GM21390 (cell line): ENCODE measurements at regions not wholly inside any gene's neighbourhood (a gene's known extent, or its start where the extent isn't known, plus 50 kb on each side); places are given as distances from the start of the nearest gene placed in this dataset.
"Not testable (repeated sequence)": the region's sequence is repeated elsewhere in the genome, so short reads cannot be mapped to it uniquely, and the experiment has no call there.

Experiments used
- ATAC-seq: cut with Tn5 transposase; IDR thresholded peaks from one replicate; pipeline ENCODE4 v1.9.1; 2021; ENCODE audit not compliant: unreplicated experiment

DNA sequence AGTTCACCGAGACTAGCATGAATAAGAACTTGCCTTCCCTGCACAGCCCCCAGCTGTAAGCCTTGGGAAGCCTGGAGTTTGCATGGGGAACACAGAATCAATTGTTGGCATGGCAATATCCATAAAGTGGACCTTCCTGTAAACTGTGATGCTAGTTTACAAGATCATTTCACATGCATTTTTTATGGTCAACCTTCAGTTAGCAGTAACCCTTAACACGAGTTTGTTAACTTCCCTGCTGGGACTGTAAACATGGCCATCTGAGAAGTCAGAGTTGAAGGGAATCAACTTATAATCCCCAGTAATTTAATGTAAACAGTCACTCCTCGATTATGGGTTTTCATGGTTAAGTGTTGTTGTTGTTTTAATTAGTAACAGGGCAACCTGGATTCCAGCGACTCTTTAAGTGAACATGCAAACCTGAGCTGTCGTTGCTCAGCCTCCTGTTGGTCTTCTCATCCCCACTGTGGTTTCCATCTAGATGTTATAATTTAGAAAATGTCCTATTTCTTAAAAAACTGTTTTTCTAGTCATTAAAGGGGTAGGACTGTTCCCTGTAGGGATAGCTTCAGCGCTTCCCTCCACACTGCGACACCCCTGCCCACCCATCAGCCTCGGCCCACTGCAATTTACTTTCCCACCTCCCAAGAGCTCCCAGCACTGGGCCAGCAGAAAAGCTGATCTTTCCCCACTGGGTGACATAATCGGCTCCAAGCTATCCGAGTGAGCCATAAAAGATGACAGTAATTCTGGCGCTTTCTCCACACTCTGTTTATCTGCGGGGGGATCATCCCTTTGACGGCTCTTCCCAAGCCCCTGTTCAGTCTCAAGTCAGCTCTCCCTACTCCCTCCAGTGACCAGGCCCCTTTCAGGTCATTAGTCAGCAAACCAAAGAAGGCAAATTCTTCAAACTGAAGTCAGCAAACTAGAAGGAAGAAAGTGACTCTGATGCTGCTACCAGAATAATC is 107.6 kb upstream of the IPO9 start:
- no peak for ATAC-seq

DNA sequence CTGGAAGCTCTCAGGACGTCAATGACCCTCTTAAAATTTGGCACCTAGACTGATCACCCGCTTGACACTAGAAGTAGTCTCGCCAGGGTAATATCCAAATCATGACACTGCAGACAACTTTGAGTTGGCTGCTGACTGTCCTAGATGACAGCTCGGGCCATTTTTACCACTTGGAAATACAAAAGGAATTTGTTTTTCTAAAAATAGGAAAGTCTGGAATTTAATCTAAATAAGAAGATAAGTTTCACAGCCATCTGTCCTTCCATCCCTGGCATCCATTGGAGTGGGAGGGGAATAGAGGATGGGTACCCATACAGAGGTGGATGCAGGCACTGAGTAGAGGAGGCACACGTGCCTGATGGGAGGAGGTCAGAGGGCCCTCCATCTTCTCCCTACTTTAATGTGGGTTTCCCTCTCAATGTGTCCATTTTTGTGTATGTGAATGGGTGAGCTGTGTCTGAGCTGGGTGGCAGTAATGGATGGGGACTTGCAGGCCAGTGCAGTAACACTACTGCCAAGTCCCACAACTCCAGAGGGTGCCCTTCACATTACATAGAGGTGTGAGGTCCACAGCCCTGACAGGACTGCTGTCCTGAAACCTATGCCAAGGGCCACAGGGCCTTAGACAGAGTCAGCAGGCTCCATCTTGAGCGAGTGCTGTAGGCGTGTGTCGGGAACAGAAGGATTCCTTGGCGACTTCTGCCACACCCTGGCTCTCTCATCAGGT is 104.8 kb upstream of the IPO9 start:
- ATAC-seq: no peak

DNA sequence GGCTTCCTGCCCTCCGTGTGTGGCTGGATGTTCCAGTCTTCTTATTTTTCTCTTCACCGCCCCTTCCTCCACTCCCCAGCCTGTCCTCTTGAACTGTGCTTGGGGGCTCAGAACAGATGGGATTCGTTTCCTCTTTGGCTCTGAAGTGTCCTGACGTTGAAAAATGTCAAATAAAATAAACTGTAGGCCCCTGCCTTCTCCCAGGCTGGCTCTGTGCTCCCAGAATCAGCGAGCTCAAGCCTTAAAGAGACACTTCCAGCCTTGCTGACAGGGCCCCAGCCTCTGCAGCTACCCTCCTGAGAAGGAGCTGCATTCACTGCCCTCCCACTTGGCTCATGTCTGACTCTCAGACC is 104.2 kb upstream of the IPO9 start:
- ATAC-seq: no peak

DNA sequence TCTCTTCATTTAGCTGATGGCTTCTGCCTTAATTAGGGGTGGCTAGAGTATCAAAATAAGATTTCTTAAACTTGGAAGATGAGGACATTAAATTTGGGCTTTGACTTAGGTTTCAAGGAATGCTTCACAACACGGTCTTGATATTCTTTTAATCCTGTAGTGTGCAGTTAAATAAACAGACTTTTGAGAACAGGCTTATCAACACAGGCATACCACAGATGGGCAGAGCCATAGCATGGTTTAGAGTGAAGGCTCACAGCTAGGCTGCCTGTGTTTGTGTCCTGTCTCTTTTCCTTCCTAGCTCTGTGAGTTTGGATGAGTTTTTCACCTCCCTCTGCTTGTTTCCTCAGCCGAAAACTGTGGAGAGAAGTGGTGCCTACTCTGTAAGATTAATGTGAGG is 102.3 kb upstream of the IPO9 start:
- no peak for ATAC-seq

- ATAC-seq: no peak
These were observed 100.2 kb upstream of the IPO9 start for GRCh38 chr1:201728731-201729130.

- no peak for ATAC-seq
These were observed 98.9 kb upstream of the IPO9 start for GRCh38 chr1:201729973-201730608.

GRCh38 chr1:201730611-201731010 is 98.3 kb upstream of the IPO9 start:
- ATAC-seq: no peak

DNA sequence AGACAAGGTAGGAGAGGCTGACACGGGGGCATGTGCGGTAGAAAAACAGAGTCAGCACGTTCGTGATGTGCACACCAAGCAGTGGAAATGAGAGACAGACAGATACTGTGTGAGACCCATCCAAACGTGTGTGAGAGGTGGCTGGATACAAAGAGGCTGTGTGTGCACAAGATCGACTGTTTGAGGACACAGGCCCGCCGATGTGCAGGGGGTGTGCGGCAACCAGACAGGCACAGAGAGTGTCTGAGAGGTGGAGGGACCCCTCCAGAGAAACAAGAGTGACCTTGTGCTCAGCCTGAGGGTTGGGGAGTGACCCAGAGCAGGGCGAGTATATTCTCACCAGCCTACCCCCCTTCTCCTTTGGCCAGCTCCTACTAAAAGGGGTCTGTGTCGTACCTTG is 97.8 kb upstream of the IPO9 start:
- ATAC-seq: no peak

DNA sequence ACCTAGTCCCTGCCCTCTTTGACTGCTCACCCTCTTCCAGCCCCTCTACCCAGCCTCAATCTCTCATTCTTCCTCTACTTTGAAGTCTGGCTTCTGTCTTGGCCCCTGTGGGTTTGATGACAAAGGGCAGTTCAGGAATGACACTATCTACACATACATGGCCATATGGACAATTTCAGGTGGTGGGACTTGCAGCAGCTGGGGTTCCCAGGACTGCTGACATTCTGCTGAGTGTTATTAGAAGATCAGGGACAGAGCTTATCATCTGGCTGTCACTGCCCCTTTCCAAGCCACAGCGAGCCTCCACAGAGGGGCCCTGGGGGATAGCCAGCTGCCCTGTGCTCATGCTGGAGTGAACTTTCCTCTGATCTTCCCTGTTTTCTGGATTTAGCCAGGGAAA is 97.4 kb upstream of the IPO9 start:
- ATAC-seq: no peak

GRCh38 chr1:201732351-201732750 is 96.6 kb upstream of the IPO9 start:
- no peak for ATAC-seq

DNA sequence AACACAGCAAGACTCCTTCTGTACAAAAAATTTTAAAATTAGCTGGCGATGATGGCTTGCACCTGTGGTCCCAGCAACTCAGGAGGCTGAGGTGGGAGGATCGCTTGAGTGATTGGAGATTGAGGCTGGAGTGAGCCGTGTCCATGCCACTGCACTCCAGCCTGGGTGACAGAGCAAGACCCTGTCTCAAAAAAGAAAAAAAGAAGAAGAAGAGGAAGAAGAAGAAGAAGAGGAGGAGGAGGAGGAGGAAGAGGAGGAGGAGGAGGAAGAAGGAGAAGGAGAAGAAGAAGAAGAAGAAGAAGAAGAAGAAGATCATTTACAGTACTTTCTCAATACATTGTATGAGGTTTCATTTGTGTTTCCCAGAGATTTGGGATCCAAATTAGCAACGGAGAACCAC is 94.7 kb upstream of the IPO9 start:
- not testable (repeated sequence) for ATAC-seq

GRCh38 chr1:201734786-201735185 is 94.2 kb upstream of the IPO9 start:
- ATAC-seq: no peak

- no peak for ATAC-seq
These were observed 92.1 kb upstream of the IPO9 start for GRCh38 chr1:201736707-201737320.

- no peak for ATAC-seq
These were observed 91.5 kb upstream of the IPO9 start for GRCh38 chr1:201737352-201738060.

- no peak for ATAC-seq
These were observed 89.9 kb upstream of the IPO9 start for GRCh38 chr1:201739080-201739479.

GRCh38 chr1:201739492-201740085 is 89.4 kb upstream of the IPO9 start:
- no peak for ATAC-seq

- ATAC-seq: no peak
These were observed 88.8 kb upstream of the IPO9 start for GRCh38 chr1:201740086-201740541.

GRCh38 chr1:201740670-201741111 is 88.3 kb upstream of the IPO9 start:
- ATAC-seq: no peak

GRCh38 chr1:201741763-201742342 is 87.1 kb upstream of the IPO9 start:
- ATAC-seq: no peak

- ATAC-seq: no peak
These were observed 86.5 kb upstream of the IPO9 start for GRCh38 chr1:201742476-201742875.
